GM23248 (cell line): ENCODE measurements at regions not wholly inside any gene's neighbourhood (a gene's known extent, or its start where the extent isn't known, plus 50 kb on each side); places are given as distances from the start of the nearest gene placed in this dataset.
A peak's percentile ranks its signal among the peaks of the same experiment; 100 is the strongest.

Source experiments
- DNase-seq: peaks from one replicate; pipeline ENCODE4 v3.0.0-alpha.2; 2015
- H2AFZ ChIP-seq: fragments of 200-600 bp; sonication (generic); 2 replicates; pipeline ENCODE4 v1.6.1; 2016; ENCODE audit warnings: antibody characterized with exemption
- H3F3A ChIP-seq: fragments of 200-600 bp; sonication (generic); 2 replicates; pipeline ENCODE4 v1.6.1; 2016; ENCODE audit warnings: mild to moderate bottlenecking, antibody characterized with exemption, mixed run types; ENCODE audit not compliant: insufficient read depth
- H3K27ac ChIP-seq: fragments of 200-600 bp; sonication (generic); 2 replicates; pipeline ENCODE4 v1.5.1; 2016; ENCODE audit warnings: mild to moderate bottlenecking
- H3K27me3 ChIP-seq: fragments of 200-600 bp; sonication (generic); replicated peaks from 2 replicates; pipeline ENCODE4 v1.6.1; 2016; ENCODE audit warnings: mild to moderate bottlenecking; ENCODE audit not compliant: insufficient read depth
- H3K36me3 ChIP-seq: fragments of 200-600 bp; sonication (generic); 2 replicates; pipeline ENCODE4 v1.6.1; 2016; ENCODE audit warnings: low read depth, mild to moderate bottlenecking
- H3K4me1 ChIP-seq: fragments of 200-600 bp; sonication (generic); 2 replicates; pipeline ENCODE4 v1.6.1; 2016; ENCODE audit warnings: mild to moderate bottlenecking; ENCODE audit not compliant: insufficient read depth
- H3K4me2 ChIP-seq: fragments of 200-600 bp; sonication (generic); one replicate; pipeline ENCODE4 v1.6.1; 2016; ENCODE audit warnings: mild to moderate bottlenecking; ENCODE audit not compliant: unreplicated experiment
- H3K4me3 ChIP-seq: fragments of 200-600 bp; sonication (generic); 2 replicates; pipeline ENCODE4 v1.5.1; 2016; ENCODE audit warnings: mild to moderate bottlenecking
- H3K79me2 ChIP-seq: fragments of 200-600 bp; sonication (generic); 2 replicates; pipeline ENCODE4 v1.6.1; 2016; ENCODE audit warnings: mild to moderate bottlenecking; ENCODE audit not compliant: insufficient read depth
- H3K9ac ChIP-seq: fragments of 200-600 bp; sonication (generic); 2 replicates; pipeline ENCODE4 v1.6.1; 2016; ENCODE audit warnings: mild to moderate bottlenecking
- H3K9me2 ChIP-seq: fragments of 200-600 bp; sonication (generic); 2 replicates; pipeline ENCODE4 v1.6.1; 2016; ENCODE audit warnings: mixed run types, mild to moderate bottlenecking, moderate library complexity; ENCODE audit not compliant: insufficient read depth
- H3K9me3 ChIP-seq: fragments of 200-600 bp; sonication (generic); one replicate; pipeline ENCODE4 v1.6.1; 2017; ENCODE audit warnings: low read depth
- H4K20me1 ChIP-seq: fragments of 200-600 bp; sonication (generic); 2 replicates; pipeline ENCODE4 v1.6.0; 2016; ENCODE audit not compliant: insufficient read depth
- EZH2 ChIP-seq: fragments of 200-600 bp; sonication (generic); IDR thresholded peaks from 2 replicates; pipeline ENCODE4 v1.6.1; 2018; ENCODE audit warnings: antibody characterized with exemption, mild to moderate bottlenecking; ENCODE audit not compliant: insufficient read depth, poor library complexity, severe bottlenecking
- EZH2phosphoT487 ChIP-seq: fragments of 200-600 bp; sonication (generic); IDR thresholded peaks from 2 replicates; pipeline ENCODE4 v1.6.1; 2018; ENCODE audit warnings: antibody characterized with exemption, moderate library complexity, mild to moderate bottlenecking, low read depth; ENCODE audit not compliant: insufficient read depth
- WGBS, 2 experiments: methylation state at CpG; one replicate each; pipeline ENCODE4 v1.1.6; 2015 to 2017; ENCODE audit warnings: low lambda C conversion rate in 2 of 2, low coverage in 1 of 2; ENCODE audit errors: missing lambda C conversion rate in 2 of 2; 5-methylcytosine and 5-hydroxymethylcytosine counted together
- in situ Hi-C: fragments of 300-500 bp; cut with MboI; formaldehyde crosslinking; loops from 2 replicates; pipeline ENCODE4 v1.15.0; 2020

GRCh38 chr17:77391668-77392375 is 251.1 kb downstream of the SEC14L1 start:
- in situ Hi-C loops: no loop called here
- Histone ChIP-seq H3K9me3 (no peaks in the 10 kb centered on the region), H3K27me3 (no peaks in the 10 kb centered on the region), H3K4me2 (peak overlapping the region; percentile 53), H3K9me2 (no peaks in the 10 kb centered on the region), H3K27ac (peak overlapping the region; percentile 100), H3K4me1 (peaks cover 72% of the 10 kb centered on the region), H3K79me2 (peaks cover 86% of the 10 kb centered on the region), H4K20me1 (no peaks in the 10 kb centered on the region), H3F3A (peaks cover 39% of the 10 kb centered on the region), H3K4me3 (peak overlapping the region; percentile 36), H2AFZ (no peak overlapping the region), H3K36me3 (no peaks in the 10 kb centered on the region), H3K9ac (peak overlapping the region; percentile 93)
- WGBS, 2 experiments: 9% methylated on average over 7 of the region's 7 CpGs
- no peak for TF ChIP-seq EZH2phosphoT487
- no peak for TF ChIP-seq EZH2
- DNase-seq: peak; percentile 98

GRCh38 chr17:77392376-77393273 is 251.9 kb downstream of the SEC14L1 start:
- Histone ChIP-seq H3K9ac (peak overlapping the region; percentile 93), H3K79me2 (peaks cover 86% of the 10 kb centered on the region), H3K4me3 (peak overlapping the region; percentile 36), H3F3A (peaks cover 45% of the 10 kb centered on the region), H3K4me1 (peaks cover 80% of the 10 kb centered on the region), H3K9me2 (no peaks in the 10 kb centered on the region), H4K20me1 (no peaks in the 10 kb centered on the region), H3K4me2 (peak overlapping the region; percentile 50), H3K36me3 (no peaks in the 10 kb centered on the region), H3K27ac (peak overlapping the region; percentile 100), H3K9me3 (no peaks in the 10 kb centered on the region), H3K27me3 (no peaks in the 10 kb centered on the region), H2AFZ (no peak overlapping the region)
- DNase-seq: peak; percentile 66
- in situ Hi-C loops: no loop called here
- TF ChIP-seq EZH2phosphoT487 (no peak), EZH2 (no peak)
- 12% methylated on average over 15 to 16 of the region's 16 CpGs for WGBS, 2 experiments

GRCh38 chr17:77393274-77393600 is 252.5 kb downstream of the SEC14L1 start:
- in situ Hi-C loops: no loop called here
- peak overlapping the region; percentile 93 for H3K9ac ChIP-seq

GRCh38 chr17:77393867-77394539 is 253.2 kb downstream of the SEC14L1 start:
- 95% methylated on average over 10 of the region's 10 CpGs for WGBS, 2 experiments
- Histone ChIP-seq H3K9me3 (no peaks in the 10 kb centered on the region), H3K4me2 (no peak overlapping the region), H3K4me1 (peaks cover 82% of the 10 kb centered on the region), H3K9me2 (no peaks in the 10 kb centered on the region), H4K20me1 (no peaks in the 10 kb centered on the region), H3K27me3 (no peaks in the 10 kb centered on the region), H3K36me3 (no peaks in the 10 kb centered on the region), H2AFZ (no peak overlapping the region), H3K79me2 (peaks cover 86% of the 10 kb centered on the region), H3K4me3 (no peak overlapping the region), H3K27ac (peak overlapping the region; percentile 100), H3K9ac (peak overlapping the region; percentile 93), H3F3A (peaks cover 45% of the 10 kb centered on the region)
- in situ Hi-C loops: no loop called here
- TF ChIP-seq EZH2: no peak
- no peak for TF ChIP-seq EZH2phosphoT487
- no peak for DNase-seq

More at GRCh38 chr17:77393274-77393600, 252.5 kb downstream of the SEC14L1 start:
- Histone ChIP-seq H3K79me2 (peaks cover 86% of the 10 kb centered on the region), H3K4me3 (no peak overlapping the region), H3K4me1 (peaks cover 83% of the 10 kb centered on the region), H3K27me3 (no peaks in the 10 kb centered on the region), H3K9me3 (no peaks in the 10 kb centered on the region), H3K9me2 (no peaks in the 10 kb centered on the region), H3F3A (peaks cover 45% of the 10 kb centered on the region), H3K27ac (peak overlapping the region; percentile 100), H3K36me3 (no peaks in the 10 kb centered on the region), H3K4me2 (peak overlapping the region; percentile 50), H4K20me1 (no peaks in the 10 kb centered on the region), H2AFZ (no peak overlapping the region)
- peak; percentile 72 for DNase-seq
- TF ChIP-seq EZH2phosphoT487: no peak
- no peak for TF ChIP-seq EZH2
- 70 to 71% methylated on average over 5 of the region's 5 CpGs for WGBS, 2 experiments
